ENCODE measurements at regions not wholly inside any gene's neighbourhood (a gene's known extent, or its start where the extent isn't known, plus 50 kb on each side); places are given as distances from the start of the nearest gene placed in this dataset.

- no peaks in the 10 kb centered on the region for H3K9me3 ChIP-seq
- intact Hi-C loops (cut with DNase I; ENCODE audit: low total_unique reads) = no loop called here
- H3K4me3 ChIP-seq = no peak overlapping the region
- peaks cover 0 to 30% (median 14%) of the 10 kb centered on the region in 4 donors for H3K4me1 ChIP-seq
- H3K36me3 ChIP-seq = no peaks in the 10 kb centered on the region
- no peak for DNase-seq
- no peak overlapping the region for H3K27ac ChIP-seq
- no peak for TF ChIP-seq CTCF (IDR thresholded peaks at IDR 0.05)
- no peaks in the 10 kb centered on the region for H3K27me3 ChIP-seq
Observed at GRCh38 chr6:168215121-168215808, 104.3 kb downstream of the DACT2 start.

- DNase-seq = no peak
- Histone ChIP-seq H3K27me3 (no peaks in the 10 kb centered on the region), H3K9me3 (no peaks in the 10 kb centered on the region), H3K36me3 (no peaks in the 10 kb centered on the region), H3K4me1 (peaks cover 0 to 28% (median 12%) of the 10 kb centered on the region in 4 donors), H3K4me3 (no peak overlapping the region), H3K27ac (no peak overlapping the region)
- intact Hi-C loops (cut with DNase I; ENCODE audit: low total_unique reads) = no loop called here
- TF ChIP-seq CTCF (IDR thresholded peaks at IDR 0.05) = no peak
Observed at GRCh38 chr6:168214586-168215104, 104.9 kb downstream of the DACT2 start.

GRCh38 chr6:168213121-168213524 is 106.5 kb downstream of the DACT2 start:
- no peaks in the 10 kb centered on the region for H3K9me3 ChIP-seq
- H3K27me3 ChIP-seq = no peaks in the 10 kb centered on the region
- DNase-seq = no peak
- no peak overlapping the region for H3K4me3 ChIP-seq
- TF ChIP-seq CTCF (IDR thresholded peaks at IDR 0.05) = no peak
- no peak overlapping the region for H3K27ac ChIP-seq
- H3K4me1 ChIP-seq = peaks cover 0 to 12% (median under 1%) of the 10 kb centered on the region in 4 donors
- intact Hi-C loops (cut with DNase I; ENCODE audit: low total_unique reads) = no loop called here
- H3K36me3 ChIP-seq = no peaks in the 10 kb centered on the region

GRCh38 chr6:168212362-168212761 is 107.2 kb downstream of the DACT2 start:
- no peaks in the 10 kb centered on the region for H3K9me3 ChIP-seq
- intact Hi-C loops (cut with DNase I; ENCODE audit: low total_unique reads) = no loop called here
- H3K36me3 ChIP-seq = no peaks in the 10 kb centered on the region
- no peak overlapping the region for H3K27ac ChIP-seq
- H3K27me3 ChIP-seq = no peaks in the 10 kb centered on the region
- TF ChIP-seq CTCF (IDR thresholded peaks at IDR 0.05) = no peak
- peaks cover 0 to 5% (median 0%) of the 10 kb centered on the region in 4 donors for H3K4me1 ChIP-seq
- no peak overlapping the region for H3K4me3 ChIP-seq
- DNase-seq = peak; percentile 4 to 29

GRCh38 chr6:168211681-168212080 is 107.9 kb downstream of the DACT2 start:
- Histone ChIP-seq H3K27me3 (no peaks in the 10 kb centered on the region), H3K27ac (no peak overlapping the region), H3K9me3 (no peaks in the 10 kb centered on the region), H3K4me3 (no peak overlapping the region), H3K36me3 (no peaks in the 10 kb centered on the region), H3K4me1 (no peaks in the 10 kb centered on the region)
- no peak for DNase-seq
- intact Hi-C loops (cut with DNase I; ENCODE audit: low total_unique reads) = no loop called here
- no peak for TF ChIP-seq CTCF (IDR thresholded peaks at IDR 0.05)
